Muscle of leg (tissue), 3 donors: ENCODE measurements at regions not wholly inside any gene's neighbourhood (a gene's known extent, or its start where the extent isn't known, plus 50 kb on each side); places are given as distances from the start of the nearest gene placed in this dataset.
A peak's percentile ranks its signal among the peaks of the same experiment; 100 is the strongest.

Experiments
- DNase-seq: peaks from one replicate; pipeline ENCODE4 v3.0.0; 2013
- H3K27ac ChIP-seq: one replicate; pipeline ENCODE4 v1.5.1; 2013; ENCODE audit warnings: mild to moderate bottlenecking, low read length, control low read depth
- H3K27me3 ChIP-seq: one replicate; pipeline ENCODE4 v1.6.1; 2013; ENCODE audit warnings: low read length; ENCODE audit not compliant: control insufficient read depth, insufficient read depth
- H3K36me3 ChIP-seq: one replicate; pipeline ENCODE4 v1.6.1; 2013; ENCODE audit warnings: low read length; ENCODE audit not compliant: control insufficient read depth, insufficient read depth
- H3K4me1 ChIP-seq: one replicate; pipeline ENCODE4 v1.6.1; 2013; ENCODE audit warnings: low read length; ENCODE audit not compliant: control insufficient read depth, insufficient read depth
- H3K4me3 ChIP-seq: one replicate; pipeline ENCODE4 v1.5.1; 2013; ENCODE audit warnings: low read length, control low read depth
- H3K9me3 ChIP-seq: replicated peaks from 2 replicates; pipeline ENCODE4 v1.6.1; 2013; ENCODE audit warnings: low read depth, low read length; ENCODE audit not compliant: control insufficient read depth
- WGBS: methylation state at CpG from one replicate; pipeline ENCODE4 v1.1.5; 2013; ENCODE audit warnings: missing lambda C conversion rate; ENCODE audit not compliant: insufficient coverage; 5-methylcytosine and 5-hydroxymethylcytosine counted together

GRCh38 chr18:2173486-2173885 is 397.8 kb downstream of the METTL4 start:
- peak; percentile 55 for DNase-seq
- Histone ChIP-seq H3K36me3 (no peaks in the 10 kb centered on the region), H3K9me3 (no peaks in the 10 kb centered on the region), H3K27me3 (no peaks in the 10 kb centered on the region), H3K4me1 (no peaks in the 10 kb centered on the region), H3K27ac (no peak overlapping the region), H3K4me3 (no peak overlapping the region)
- WGBS: 44% methylated on average over 4 of the region's 4 CpGs

GRCh38 chr18:2178036-2178435 is 393.3 kb downstream of the METTL4 start:
- Histone ChIP-seq H3K27me3 (no peaks in the 10 kb centered on the region), H3K9me3 (peaks cover 5% of the 10 kb centered on the region), H3K36me3 (no peaks in the 10 kb centered on the region), H3K4me1 (no peaks in the 10 kb centered on the region), H3K27ac (no peak overlapping the region), H3K4me3 (no peak overlapping the region)
- no peak for DNase-seq
- WGBS: no CpG with 5 or more reads among the region's 5 CpGs

GRCh38 chr18:2179498-2180183 is 391.7 kb downstream of the METTL4 start:
- H3K36me3 ChIP-seq: no peaks in the 10 kb centered on the region
- H3K4me1 ChIP-seq: no peaks in the 10 kb centered on the region
- no peak overlapping the region for H3K27ac ChIP-seq
- H3K27me3 ChIP-seq: no peaks in the 10 kb centered on the region
- H3K4me3 ChIP-seq: no peak overlapping the region
- WGBS: 86% methylated on average over 4 of the region's 8 CpGs
- DNase-seq: no peak
- H3K9me3 ChIP-seq: peaks cover 5% of the 10 kb centered on the region

- WGBS: no CpG with 5 or more reads among the region's 1 CpG
Measured at GRCh38 chr18:2180586-2180985, 390.7 kb downstream of the METTL4 start.

GRCh38 chr18:2183432-2183831 is 387.9 kb downstream of the METTL4 start:
- Histone ChIP-seq H3K27ac (no peak overlapping the region), H3K4me1 (no peaks in the 10 kb centered on the region), H3K27me3 (no peaks in the 10 kb centered on the region), H3K4me3 (no peak overlapping the region), H3K36me3 (no peaks in the 10 kb centered on the region), H3K9me3 (peaks cover 5% of the 10 kb centered on the region)
- DNase-seq: no peak
- WGBS: 96% methylated on average over 3 of the region's 5 CpGs

More at GRCh38 chr18:2180586-2180985, 390.7 kb downstream of the METTL4 start:
- no peak for DNase-seq
- Histone ChIP-seq H3K9me3 (peaks cover 5% of the 10 kb centered on the region), H3K4me3 (no peak overlapping the region), H3K4me1 (no peaks in the 10 kb centered on the region), H3K27me3 (no peaks in the 10 kb centered on the region), H3K27ac (no peak overlapping the region), H3K36me3 (no peaks in the 10 kb centered on the region)

- Histone ChIP-seq H3K27me3 (no peaks in the 10 kb centered on the region), H3K9me3 (no peaks in the 10 kb centered on the region), H3K36me3 (no peaks in the 10 kb centered on the region), H3K4me3 (no peak overlapping the region), H3K4me1 (no peaks in the 10 kb centered on the region), H3K27ac (no peak overlapping the region)
- DNase-seq: no peak
- no CpG with 5 or more reads among the region's 1 CpG for WGBS
Measured at GRCh38 chr18:2186967-2187366, 384.3 kb downstream of the METTL4 start.

GRCh38 chr18:2188258-2188657 is 383.0 kb downstream of the METTL4 start:
- no peaks in the 10 kb centered on the region for H3K27me3 ChIP-seq
- peaks cover 2% of the 10 kb centered on the region for H3K9me3 ChIP-seq
- no peak overlapping the region for H3K27ac ChIP-seq
- H3K36me3 ChIP-seq: no peaks in the 10 kb centered on the region
- no CpG with 5 or more reads among the region's 1 CpG for WGBS
- H3K4me1 ChIP-seq: no peaks in the 10 kb centered on the region
- DNase-seq: no peak
- no peak overlapping the region for H3K4me3 ChIP-seq

GRCh38 chr18:2191180-2191790 is 380.0 kb downstream of the METTL4 start:
- no peaks in the 10 kb centered on the region for H3K4me1 ChIP-seq
- peaks cover 4% of the 10 kb centered on the region for H3K9me3 ChIP-seq
- H3K4me3 ChIP-seq: no peak overlapping the region
- no peak overlapping the region for H3K27ac ChIP-seq
- no peaks in the 10 kb centered on the region for H3K27me3 ChIP-seq
- DNase-seq: no peak
- whole genome bisulfite sequencing: no CpG with 5 or more reads among the region's 3 CpGs
- H3K36me3 ChIP-seq: no peaks in the 10 kb centered on the region

- no peak overlapping the region for H3K4me3 ChIP-seq
- peaks cover 4% of the 10 kb centered on the region for H3K9me3 ChIP-seq
- H3K27me3 ChIP-seq: no peaks in the 10 kb centered on the region
- no peak overlapping the region for H3K27ac ChIP-seq
- no peaks in the 10 kb centered on the region for H3K36me3 ChIP-seq
- DNase-seq: no peak
- no peaks in the 10 kb centered on the region for H3K4me1 ChIP-seq
- WGBS: no CpG with 5 or more reads among the region's 4 CpGs
Measured at GRCh38 chr18:2192562-2192961, 378.7 kb downstream of the METTL4 start.

- H3K27ac ChIP-seq: no peak overlapping the region
- peaks cover 3% of the 10 kb centered on the region for H3K9me3 ChIP-seq
- H3K4me3 ChIP-seq: no peak overlapping the region
- H3K4me1 ChIP-seq: peaks cover 2% of the 10 kb centered on the region
- H3K27me3 ChIP-seq: no peaks in the 10 kb centered on the region
- H3K36me3 ChIP-seq: no peaks in the 10 kb centered on the region
- DNase-seq: no peak
- no CpG with 5 or more reads among the region's 4 CpGs for WGBS
Measured at GRCh38 chr18:2197946-2198345, 373.4 kb downstream of the METTL4 start.
